ENCODE measurements at regions not wholly inside any gene's neighbourhood (a gene's known extent, or its start where the extent isn't known, plus 50 kb on each side); places are given as distances from the start of the nearest gene placed in this dataset.
"Not testable (repeated sequence)": the region's sequence is repeated elsewhere in the genome, so short reads cannot be mapped to it uniquely, and the experiment has no call there.

GRCh38 chr11:87535513-87535912, 497.8 kb downstream of the TMEM135 start:
- FAIRE-seq, result no peak

- not testable (repeated sequence) for FAIRE-seq
Observed at GRCh38 chr11:87531835-87532234, 494.1 kb downstream of the TMEM135 start.

GRCh38 chr11:87529486-87529885, 491.8 kb downstream of the TMEM135 start:
- no peak for FAIRE-seq

GRCh38 chr11:87528752-87529151, 491.0 kb downstream of the TMEM135 start:
- no peak for FAIRE-seq

GRCh38 chr11:87523276-87523675, 485.5 kb downstream of the TMEM135 start:
- FAIRE-seq, result no peak

GRCh38 chr11:87518266-87518665, 480.5 kb downstream of the TMEM135 start:
- no peak for FAIRE-seq

GRCh38 chr11:87517351-87517750, 479.6 kb downstream of the TMEM135 start:
- FAIRE-seq, result no peak

GRCh38 chr11:87507722-87508121, 470.0 kb downstream of the TMEM135 start:
- FAIRE-seq, result not testable (repeated sequence)

- FAIRE-seq, result not testable (repeated sequence)
Observed at GRCh38 chr11:87506946-87507345, 469.2 kb downstream of the TMEM135 start.

GRCh38 chr11:87501388-87501787, 463.7 kb downstream of the TMEM135 start:
- no peak for FAIRE-seq

GRCh38 chr11:87494936-87495335, 457.2 kb downstream of the TMEM135 start:
- not testable (repeated sequence) for FAIRE-seq

- FAIRE-seq, result not testable (repeated sequence)
Observed at GRCh38 chr11:87494026-87494425, 456.3 kb downstream of the TMEM135 start.

GRCh38 chr11:87493516-87493915, 455.8 kb downstream of the TMEM135 start:
- FAIRE-seq, result no peak

GRCh38 chr11:87491381-87491780, 453.6 kb downstream of the TMEM135 start:
- no peak for FAIRE-seq

GRCh38 chr11:87490671-87491070, 452.9 kb downstream of the TMEM135 start:
- FAIRE-seq, result no peak

GRCh38 chr11:87484566-87484965, 446.8 kb downstream of the TMEM135 start:
- FAIRE-seq, result no peak

- no peak for FAIRE-seq
Observed at GRCh38 chr11:87477321-87477720, 439.6 kb downstream of the TMEM135 start.

GRCh38 chr11:87473174-87473573, 435.4 kb downstream of the TMEM135 start:
- FAIRE-seq, result no peak

GRCh38 chr11:87466223-87466622, 428.5 kb downstream of the TMEM135 start:
- no peak for FAIRE-seq

- FAIRE-seq, result no peak
Observed at GRCh38 chr11:87465716-87466115, 428.0 kb downstream of the TMEM135 start.

- FAIRE-seq, result no peak
Observed at GRCh38 chr11:87463486-87464102, 425.9 kb downstream of the TMEM135 start.

GRCh38 chr11:87462171-87462570, 424.4 kb downstream of the TMEM135 start:
- no peak for FAIRE-seq

- no peak for FAIRE-seq
Observed at GRCh38 chr11:87460842-87461637, 423.3 kb downstream of the TMEM135 start.

GRCh38 chr11:87460279-87460678, 422.5 kb downstream of the TMEM135 start:
- no peak for FAIRE-seq

Measured in G401.6 (cell line).